Uterus (tissue), 3 donors: ENCODE measurements at regions not wholly inside any gene's neighbourhood (a gene's known extent, or its start where the extent isn't known, plus 50 kb on each side); places are given as distances from the start of the nearest gene placed in this dataset.

Source experiments
- DNase-seq, 2 donors: peaks; one replicate each; pipeline ENCODE4 v3.0.0-alpha.2; 2019 to 2020
- H3K27ac ChIP-seq, 2 donors: fragments of 200-600 bp; sonication (generic); 1 replicate in 1 of 2; 2 replicates in 1 of 2; pipeline ENCODE4 v1.5.1; 2016 to 2018
- H3K27me3 ChIP-seq, 2 donors: fragments of 200-600 bp; sonication (generic); one replicate each; pipeline ENCODE4 v1.5.1; 2018 to 2019; ENCODE audit warnings: control low read depth in 1 of 2
- H3K36me3 ChIP-seq, 2 donors: fragments of 200-600 bp; sonication (generic); one replicate each; pipeline ENCODE4 v1.5.1; 2019; ENCODE audit warnings: control low read depth in 1 of 2
- H3K4me1 ChIP-seq, 2 donors: fragments of 200-600 bp; sonication (generic); one replicate each; pipeline ENCODE4 v1.5.1; 2018 to 2019; ENCODE audit warnings: control low read depth in 1 of 2
- H3K4me3 ChIP-seq, 2 donors: fragments of 200-600 bp; sonication (generic); 1 replicate in 1 of 2; 2 replicates in 1 of 2; pipeline ENCODE4 v1.5.1; 2018 to 2019; ENCODE audit warnings: mild to moderate bottlenecking in 1 of 2
- H3K9me3 ChIP-seq, 2 donors: fragments of 200-600 bp; sonication (generic); one replicate each; pipeline ENCODE4 v1.5.1; 2019; ENCODE audit warnings: control low read depth in 1 of 2
- POLR2A ChIP-seq, 2 donors: fragments of 450-650 bp; IDR thresholded peaks; one replicate each; pipeline ENCODE4 v1.6.1; 2016; ENCODE audit warnings: antibody characterized with exemption in 2 of 2, mild to moderate bottlenecking in 1 of 2, moderate library complexity in 1 of 2
- intact Hi-C: fragments of 100-400 bp; cut with DNase I; formaldehyde crosslinking; loops from one replicate; pipeline ENCODE4 v1.15.1; 2023; ENCODE audit warnings: low total_unique reads
- TF ChIP-seq, protein P1 (sequence below), 4 experiments: fragments of 200-600 bp in 2 of 4; fragments of 450-650 bp in 2 of 4; sonication (generic) in 2 of 4; IDR thresholded peaks; one replicate each; pipeline ENCODE4 v1.5.1; 2016 to 2019; ENCODE audit warnings: antibody characterized with exemption in 4 of 4, mild to moderate bottlenecking in 2 of 4, moderate library complexity in 1 of 4
- donor health status: DM: yes; HTN: yes; CAD: no.

GRCh38 chr4:11028334-11028733 is 343.8 kb upstream of the CLNK start:
- H3K4me1 ChIP-seq = no peaks in the 10 kb centered on the region
- DNase-seq = no peak
- H3K27ac ChIP-seq = no peak overlapping the region
- intact Hi-C loops = no loop called here
- H3K27me3 ChIP-seq = no peaks in the 10 kb centered on the region
- no peak overlapping the region for H3K4me3 ChIP-seq
- no peaks in the 10 kb centered on the region for H3K36me3 ChIP-seq
- TF ChIP-seq, protein P1, sequence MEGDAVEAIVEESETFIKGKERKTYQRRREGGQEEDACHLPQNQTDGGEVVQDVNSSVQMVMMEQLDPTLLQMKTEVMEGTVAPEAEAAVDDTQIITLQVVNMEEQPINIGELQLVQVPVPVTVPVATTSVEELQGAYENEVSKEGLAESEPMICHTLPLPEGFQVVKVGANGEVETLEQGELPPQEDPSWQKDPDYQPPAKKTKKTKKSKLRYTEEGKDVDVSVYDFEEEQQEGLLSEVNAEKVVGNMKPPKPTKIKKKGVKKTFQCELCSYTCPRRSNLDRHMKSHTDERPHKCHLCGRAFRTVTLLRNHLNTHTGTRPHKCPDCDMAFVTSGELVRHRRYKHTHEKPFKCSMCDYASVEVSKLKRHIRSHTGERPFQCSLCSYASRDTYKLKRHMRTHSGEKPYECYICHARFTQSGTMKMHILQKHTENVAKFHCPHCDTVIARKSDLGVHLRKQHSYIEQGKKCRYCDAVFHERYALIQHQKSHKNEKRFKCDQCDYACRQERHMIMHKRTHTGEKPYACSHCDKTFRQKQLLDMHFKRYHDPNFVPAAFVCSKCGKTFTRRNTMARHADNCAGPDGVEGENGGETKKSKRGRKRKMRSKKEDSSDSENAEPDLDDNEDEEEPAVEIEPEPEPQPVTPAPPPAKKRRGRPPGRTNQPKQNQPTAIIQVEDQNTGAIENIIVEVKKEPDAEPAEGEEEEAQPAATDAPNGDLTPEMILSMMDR (IDR thresholded peaks at IDR 0.05) = no peak
- TF ChIP-seq POLR2A (IDR thresholded peaks at IDR 0.05) = no peak
- H3K9me3 ChIP-seq = no peaks in the 10 kb centered on the region

- H3K9me3 ChIP-seq = no peaks in the 10 kb centered on the region
- intact Hi-C loops = no loop called here
- TF ChIP-seq POLR2A (IDR thresholded peaks at IDR 0.05) = no peak
- TF ChIP-seq, protein P1 (IDR thresholded peaks at IDR 0.05) = no peak
- H3K36me3 ChIP-seq = no peaks in the 10 kb centered on the region
- H3K27me3 ChIP-seq = no peaks in the 10 kb centered on the region
- H3K4me3 ChIP-seq = no peak overlapping the region
- no peak for DNase-seq
- no peaks in the 10 kb centered on the region for H3K4me1 ChIP-seq
- no peak overlapping the region for H3K27ac ChIP-seq
These were observed 336.8 kb upstream of the CLNK start for GRCh38 chr4:11021333-11021732.

DNA sequence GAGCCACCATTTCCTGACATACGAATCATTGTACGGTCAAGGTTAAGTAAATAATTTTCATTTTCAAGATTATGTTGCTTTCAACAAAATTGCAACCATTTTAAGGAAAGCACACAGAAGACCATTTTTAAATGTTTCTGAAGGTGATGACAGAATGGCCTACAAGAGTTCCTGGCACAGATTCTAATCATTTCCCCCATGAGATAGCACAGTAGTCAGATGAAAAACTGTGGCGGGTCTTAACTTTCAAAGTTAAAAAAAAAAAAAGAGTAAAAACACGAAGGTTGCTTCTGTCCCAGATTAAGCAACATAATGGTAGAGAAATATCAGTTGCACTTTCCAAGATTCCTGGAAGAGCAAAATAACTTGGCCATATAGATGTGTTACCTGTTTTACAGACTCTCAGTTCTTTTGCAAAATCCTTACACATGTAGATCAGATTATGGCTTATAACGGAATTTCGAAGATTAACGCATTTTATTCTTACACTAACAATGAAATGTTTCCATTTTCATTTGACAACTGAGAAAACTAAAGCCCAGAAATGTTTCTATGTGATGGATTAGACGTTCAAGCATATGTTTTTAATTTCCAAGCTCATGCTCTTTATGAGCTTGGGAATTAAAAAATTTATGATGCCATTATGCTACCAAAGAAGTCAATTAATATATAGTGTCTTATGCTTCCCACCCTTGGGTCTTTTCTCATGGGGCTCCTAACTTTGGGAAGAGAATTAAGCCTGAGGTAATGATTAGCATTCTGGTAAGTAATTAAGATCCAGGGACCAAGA is 335.1 kb upstream of the CLNK start:
- intact Hi-C loops = no loop called here
- Histone ChIP-seq H3K27me3 (no peaks in the 10 kb centered on the region), H3K4me1 (no peaks in the 10 kb centered on the region), H3K27ac (no peak overlapping the region), H3K9me3 (no peaks in the 10 kb centered on the region), H3K4me3 (no peak overlapping the region), H3K36me3 (no peaks in the 10 kb centered on the region)
- DNase-seq = no peak
- TF ChIP-seq POLR2A (IDR thresholded peaks at IDR 0.05) = no peak
- TF ChIP-seq, protein P1 (IDR thresholded peaks at IDR 0.05) = no peak

GRCh38 chr4:11014199-11014598 is 329.6 kb upstream of the CLNK start:
- Histone ChIP-seq H3K4me3 (no peak overlapping the region), H3K36me3 (no peaks in the 10 kb centered on the region), H3K27ac (no peak overlapping the region), H3K9me3 (no peaks in the 10 kb centered on the region), H3K4me1 (no peaks in the 10 kb centered on the region), H3K27me3 (no peaks in the 10 kb centered on the region)
- no peak for DNase-seq
- TF ChIP-seq POLR2A (IDR thresholded peaks at IDR 0.05) = no peak
- TF ChIP-seq, protein P1 (IDR thresholded peaks at IDR 0.05) = no peak
- intact Hi-C loops = no loop called here

DNA sequence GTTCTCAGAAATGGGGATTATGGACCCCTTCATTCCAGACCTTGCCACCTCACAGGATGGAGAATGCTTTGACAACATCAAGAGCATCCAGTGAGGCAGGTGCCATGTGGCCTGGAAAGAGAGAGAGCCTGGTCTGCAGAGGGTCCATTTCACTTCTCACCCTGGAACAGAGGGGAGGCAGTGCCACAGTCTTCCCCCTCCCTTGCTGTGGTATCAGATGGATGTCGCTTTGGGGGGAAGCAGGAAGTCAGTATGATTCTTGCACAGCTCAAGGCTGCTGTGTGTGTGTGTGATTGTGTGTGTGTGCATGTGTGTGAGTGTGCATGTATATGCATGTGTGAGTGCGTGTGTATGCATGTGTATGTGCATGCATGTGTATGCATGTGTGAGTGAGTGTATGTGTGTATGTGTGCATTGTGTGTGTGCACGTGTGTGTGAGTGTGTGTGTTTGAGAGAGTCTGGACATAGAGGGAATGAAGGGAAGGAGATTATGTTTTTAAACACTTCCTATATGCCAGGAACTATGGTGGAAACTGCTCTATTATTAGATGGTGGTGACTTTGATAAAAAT is 328.6 kb upstream of the CLNK start:
- H3K27ac ChIP-seq = no peak overlapping the region
- no peak for DNase-seq
- H3K36me3 ChIP-seq = no peaks in the 10 kb centered on the region
- H3K4me1 ChIP-seq = no peaks in the 10 kb centered on the region
- no peaks in the 10 kb centered on the region for H3K27me3 ChIP-seq
- H3K9me3 ChIP-seq = no peaks in the 10 kb centered on the region
- H3K4me3 ChIP-seq = no peak overlapping the region
- TF ChIP-seq, protein P1 (IDR thresholded peaks at IDR 0.05) = no peak
- TF ChIP-seq POLR2A (IDR thresholded peaks at IDR 0.05) = no peak
- intact Hi-C loops = no loop called here
